GM18861 (cell line): ENCODE measurements at regions not wholly inside any gene's neighbourhood (a gene's known extent, or its start where the extent isn't known, plus 50 kb on each side); places are given as distances from the start of the nearest gene placed in this dataset.

Source experiments
- ATAC-seq: cut with Tn5 transposase; IDR thresholded peaks from one replicate; pipeline ENCODE4 v1.9.1; 2021; ENCODE audit not compliant: unreplicated experiment

DNA sequence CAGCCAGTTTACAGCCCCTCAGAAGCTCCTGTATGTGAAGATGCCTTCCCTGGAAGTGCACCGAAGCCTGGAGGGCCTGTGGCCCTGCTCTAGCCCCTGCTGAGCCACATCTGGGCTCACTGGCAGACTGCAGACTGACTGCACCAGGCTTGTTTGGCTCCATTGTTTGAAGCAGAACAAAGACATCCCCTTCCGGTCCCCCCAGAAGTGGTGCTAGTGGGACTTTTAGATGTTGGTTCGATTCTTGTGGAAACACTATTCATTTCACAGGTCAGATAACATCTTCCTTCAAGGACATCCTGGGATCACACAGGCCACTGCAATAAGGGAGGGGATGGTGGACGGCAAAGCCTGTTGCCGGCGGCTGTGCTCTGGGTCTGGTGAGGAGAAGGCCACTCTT, 57.8 kb upstream of the CBLN2 start:
- ATAC-seq = no peak

DNA sequence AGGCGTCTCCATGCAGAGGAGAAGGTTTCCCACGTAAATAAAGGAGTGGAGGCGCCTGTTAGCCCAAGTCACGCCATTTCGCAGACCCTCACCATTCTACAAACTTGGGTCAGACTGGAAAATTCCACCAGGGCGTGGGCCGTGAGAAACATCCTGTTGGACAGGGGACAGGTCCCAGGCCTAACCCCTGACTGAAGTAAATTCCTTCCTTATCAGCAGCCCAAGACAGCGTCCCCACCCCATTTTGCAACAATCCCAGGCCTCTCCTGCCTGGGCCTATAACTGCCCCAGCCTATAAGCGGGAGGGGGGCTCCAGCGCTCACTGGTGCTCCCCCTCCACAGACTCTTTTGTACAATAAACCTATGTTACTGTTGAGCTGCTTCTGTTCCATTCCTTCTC, 57.3 kb upstream of the CBLN2 start:
- no peak for ATAC-seq
